SK-N-SH treated with all-trans-retinoic acid at 6 μM for 48 hours (cell line): ENCODE measurements at regions not wholly inside any gene's neighbourhood (a gene's known extent, or its start where the extent isn't known, plus 50 kb on each side); places are given as distances from the start of the nearest gene placed in this dataset.

ENCODE experiments used
- ATAC-seq: fragments of 200-7000 bp; cut with Tn5 transposase; 3 replicates; pipeline ENCODE4 v1.9.1; 2020; ENCODE audit warnings: mild to moderate bottlenecking, moderate library complexity
- ARNTL ChIP-seq: fragments of 450-650 bp; formaldehyde crosslinking; IDR thresholded peaks from 2 replicates; pipeline ENCODE4 v1.5.0; 2020; ENCODE audit warnings: low read depth, mild to moderate bottlenecking, moderate library complexity, borderline replicate concordance
- BACH2 ChIP-seq: fragments of 250-450 bp; sonication (Bioruptor Pico); IDR thresholded peaks from 2 replicates; pipeline ENCODE4 v1.9.0; 2021; ENCODE audit warnings: mild to moderate bottlenecking, borderline replicate concordance
- CSDC2 ChIP-seq: fragments of 250-450 bp; sonication (Bioruptor Pico); IDR thresholded peaks from 2 replicates; pipeline ENCODE4 v1.5.0; 2020; ENCODE audit warnings: mild to moderate bottlenecking, moderate library complexity
- ESRRG ChIP-seq: fragments of 250-450 bp; sonication (Bioruptor Pico); IDR thresholded peaks from 2 replicates; pipeline ENCODE4 v1.6.1; 2021; ENCODE audit warnings: mild to moderate bottlenecking
- GLIS3 ChIP-seq: fragments of 250-450 bp; sonication (Bioruptor Pico); IDR thresholded peaks from 2 replicates; pipeline ENCODE4 v1.5.0; 2020; ENCODE audit warnings: mild to moderate bottlenecking, moderate library complexity
- OSR1 ChIP-seq: fragments of 250-450 bp; sonication (Bioruptor Pico); IDR thresholded peaks from 2 replicates; pipeline ENCODE4 v1.8.0; 2022; ENCODE audit warnings: moderate library complexity, mild to moderate bottlenecking, inconsistent platforms
- PPARA ChIP-seq: fragments of 250-450 bp; sonication (Bioruptor Pico); IDR thresholded peaks from 2 replicates; pipeline ENCODE4 v1.5.0; 2020; ENCODE audit warnings: mild to moderate bottlenecking, borderline replicate concordance
- RARB ChIP-seq: fragments of 250-450 bp; sonication (Bioruptor Pico); IDR thresholded peaks from 2 replicates; pipeline ENCODE4 v1.8.0; 2021; ENCODE audit warnings: mild to moderate bottlenecking, moderate library complexity
- SNAI2 ChIP-seq: fragments of 250-450 bp; sonication (Bioruptor Pico); IDR thresholded peaks from 2 replicates; pipeline ENCODE4 v1.5.0; 2020; ENCODE audit warnings: mild to moderate bottlenecking, moderate library complexity
- TCF4 ChIP-seq: fragments of 250-450 bp; sonication (Bioruptor Pico); IDR thresholded peaks from 2 replicates; pipeline ENCODE4 v1.8.0; 2021; ENCODE audit warnings: mild to moderate bottlenecking, moderate library complexity, borderline replicate concordance
- TOX ChIP-seq: fragments of 250-450 bp; sonication (Bioruptor Pico); IDR thresholded peaks from 2 replicates; pipeline ENCODE4 v1.8.0; 2021; ENCODE audit warnings: mild to moderate bottlenecking, moderate library complexity, borderline replicate concordance
- ZC3H10 ChIP-seq: fragments of 250-450 bp; sonication (Bioruptor Pico); IDR thresholded peaks from 2 replicates; pipeline ENCODE4 v1.5.1; 2021; ENCODE audit warnings: mild to moderate bottlenecking, moderate library complexity
- ZFP3 ChIP-seq: fragments of 250-450 bp; sonication (Bioruptor Pico); IDR thresholded peaks from 2 replicates; pipeline ENCODE4 v1.5.0; 2020; ENCODE audit warnings: mild to moderate bottlenecking, moderate library complexity
- ZFP30 ChIP-seq: fragments of 450-650 bp; formaldehyde crosslinking; IDR thresholded peaks from 2 replicates; pipeline ENCODE4 v1.5.0; 2022; ENCODE audit warnings: mild to moderate bottlenecking, moderate library complexity
- ZNF565 ChIP-seq: fragments of 450-650 bp; formaldehyde crosslinking; conservative IDR thresholded peaks from 2 replicates; pipeline ENCODE4 v1.5.0; 2020; ENCODE audit warnings: low read depth, mild to moderate bottlenecking, moderate library complexity
- ZNF70 ChIP-seq: fragments of 450-650 bp; formaldehyde crosslinking; IDR thresholded peaks from 2 replicates; pipeline ENCODE4 v1.5.0; 2020; ENCODE audit warnings: mild to moderate bottlenecking, moderate library complexity
- ZNF8 ChIP-seq: fragments of 450-650 bp; formaldehyde crosslinking; IDR thresholded peaks from 2 replicates; pipeline ENCODE4 v1.5.0; 2020; ENCODE audit warnings: mild to moderate bottlenecking, moderate library complexity
- TF ChIP-seq, protein P1 (sequence below): fragments of 250-450 bp; sonication (Bioruptor Pico); IDR thresholded peaks from 2 replicates; pipeline ENCODE4 v1.5.1; 2021; ENCODE audit warnings: mild to moderate bottlenecking, moderate library complexity
- TF ChIP-seq, protein P2 (sequence below): fragments of 250-450 bp; sonication (Bioruptor Pico); IDR thresholded peaks from 2 replicates; pipeline ENCODE4 v1.8.0; 2021; ENCODE audit warnings: low read depth, mild to moderate bottlenecking, moderate library complexity, borderline replicate concordance
- TF ChIP-seq, protein P3 (sequence below): fragments of 250-450 bp; sonication (Bioruptor Pico); IDR thresholded peaks from 2 replicates; pipeline ENCODE4 v1.5.0; 2020; ENCODE audit warnings: mild to moderate bottlenecking, moderate library complexity
- TF ChIP-seq, protein P4 (sequence below): fragments of 250-450 bp; sonication (Bioruptor Pico); IDR thresholded peaks from 2 replicates; pipeline ENCODE4 v1.5.1; 2020; ENCODE audit warnings: low read depth, mild to moderate bottlenecking, moderate library complexity
- TF ChIP-seq, protein P5 (sequence below): fragments of 250-450 bp; sonication (Bioruptor Pico); IDR thresholded peaks from 2 replicates; pipeline ENCODE4 v1.8.0; 2020; ENCODE audit warnings: mild to moderate bottlenecking, moderate library complexity, borderline replicate concordance

DNA sequence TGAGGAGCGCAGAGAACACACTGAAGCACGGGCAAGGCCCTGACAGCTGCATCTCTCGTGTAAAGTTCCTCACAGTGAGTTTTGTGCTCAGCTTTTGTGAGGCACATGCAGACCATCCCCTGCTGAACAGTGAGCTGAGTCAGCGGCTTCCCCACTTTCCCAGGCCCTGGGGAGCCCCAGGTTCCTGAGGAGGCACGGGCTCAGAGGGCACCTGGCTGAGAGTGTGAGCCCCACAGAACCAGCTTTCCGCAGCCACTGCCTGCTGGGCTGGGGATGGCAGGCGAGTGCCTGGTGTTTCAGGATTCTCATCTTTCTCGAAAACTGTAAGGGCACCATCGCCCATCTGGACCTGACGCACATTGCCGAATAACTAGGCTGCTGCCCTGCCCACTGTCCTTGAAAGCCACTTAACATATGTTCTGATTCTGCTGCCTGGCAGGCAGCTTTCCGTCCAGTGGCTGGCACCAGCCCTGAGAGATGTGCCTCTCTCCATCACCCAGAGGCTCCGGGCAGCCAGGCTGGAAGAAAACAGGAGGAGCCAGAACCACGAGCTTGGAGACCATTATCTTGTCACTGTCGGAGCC lies 266.7 kb upstream of the FOXF1 start:
- no peak for TF ChIP-seq ZNF8 (CRISPR knock-in tag)
- no peak for TF ChIP-seq OSR1
- TF ChIP-seq CSDC2 (CRISPR knock-in tag) = no peak
- TF ChIP-seq, protein P1, sequence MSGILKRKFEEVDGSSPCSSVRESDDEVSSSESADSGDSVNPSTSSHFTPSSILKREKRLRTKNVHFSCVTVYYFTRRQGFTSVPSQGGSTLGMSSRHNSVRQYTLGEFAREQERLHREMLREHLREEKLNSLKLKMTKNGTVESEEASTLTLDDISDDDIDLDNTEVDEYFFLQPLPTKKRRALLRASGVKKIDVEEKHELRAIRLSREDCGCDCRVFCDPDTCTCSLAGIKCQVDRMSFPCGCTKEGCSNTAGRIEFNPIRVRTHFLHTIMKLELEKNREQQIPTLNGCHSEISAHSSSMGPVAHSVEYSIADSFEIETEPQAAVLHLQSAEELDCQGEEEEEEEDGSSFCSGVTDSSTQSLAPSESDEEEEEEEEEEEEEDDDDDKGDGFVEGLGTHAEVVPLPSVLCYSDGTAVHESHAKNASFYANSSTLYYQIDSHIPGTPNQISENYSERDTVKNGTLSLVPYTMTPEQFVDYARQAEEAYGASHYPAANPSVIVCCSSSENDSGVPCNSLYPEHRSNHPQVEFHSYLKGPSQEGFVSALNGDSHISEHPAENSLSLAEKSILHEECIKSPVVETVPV (CRISPR knock-in tag) = no peak
- no peak for TF ChIP-seq ZFP30 (CRISPR knock-in tag)
- no peak for TF ChIP-seq GLIS3 (CRISPR knock-in tag)
- TF ChIP-seq, protein P2, sequence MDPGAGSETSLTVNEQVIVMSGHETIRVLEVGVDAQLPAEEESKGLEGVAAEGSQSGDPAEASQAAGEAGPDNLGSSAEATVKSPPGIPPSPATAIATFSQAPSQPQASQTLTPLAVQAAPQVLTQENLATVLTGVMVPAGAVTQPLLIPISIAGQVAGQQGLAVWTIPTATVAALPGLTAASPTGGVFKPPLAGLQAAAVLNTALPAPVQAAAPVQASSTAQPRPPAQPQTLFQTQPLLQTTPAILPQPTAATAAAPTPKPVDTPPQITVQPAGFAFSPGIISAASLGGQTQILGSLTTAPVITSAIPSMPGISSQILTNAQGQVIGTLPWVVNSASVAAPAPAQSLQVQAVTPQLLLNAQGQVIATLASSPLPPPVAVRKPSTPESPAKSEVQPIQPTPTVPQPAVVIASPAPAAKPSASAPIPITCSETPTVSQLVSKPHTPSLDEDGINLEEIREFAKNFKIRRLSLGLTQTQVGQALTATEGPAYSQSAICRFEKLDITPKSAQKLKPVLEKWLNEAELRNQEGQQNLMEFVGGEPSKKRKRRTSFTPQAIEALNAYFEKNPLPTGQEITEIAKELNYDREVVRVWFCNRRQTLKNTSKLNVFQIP (CRISPR knock-in tag) = no peak
- TF ChIP-seq, protein P3, sequence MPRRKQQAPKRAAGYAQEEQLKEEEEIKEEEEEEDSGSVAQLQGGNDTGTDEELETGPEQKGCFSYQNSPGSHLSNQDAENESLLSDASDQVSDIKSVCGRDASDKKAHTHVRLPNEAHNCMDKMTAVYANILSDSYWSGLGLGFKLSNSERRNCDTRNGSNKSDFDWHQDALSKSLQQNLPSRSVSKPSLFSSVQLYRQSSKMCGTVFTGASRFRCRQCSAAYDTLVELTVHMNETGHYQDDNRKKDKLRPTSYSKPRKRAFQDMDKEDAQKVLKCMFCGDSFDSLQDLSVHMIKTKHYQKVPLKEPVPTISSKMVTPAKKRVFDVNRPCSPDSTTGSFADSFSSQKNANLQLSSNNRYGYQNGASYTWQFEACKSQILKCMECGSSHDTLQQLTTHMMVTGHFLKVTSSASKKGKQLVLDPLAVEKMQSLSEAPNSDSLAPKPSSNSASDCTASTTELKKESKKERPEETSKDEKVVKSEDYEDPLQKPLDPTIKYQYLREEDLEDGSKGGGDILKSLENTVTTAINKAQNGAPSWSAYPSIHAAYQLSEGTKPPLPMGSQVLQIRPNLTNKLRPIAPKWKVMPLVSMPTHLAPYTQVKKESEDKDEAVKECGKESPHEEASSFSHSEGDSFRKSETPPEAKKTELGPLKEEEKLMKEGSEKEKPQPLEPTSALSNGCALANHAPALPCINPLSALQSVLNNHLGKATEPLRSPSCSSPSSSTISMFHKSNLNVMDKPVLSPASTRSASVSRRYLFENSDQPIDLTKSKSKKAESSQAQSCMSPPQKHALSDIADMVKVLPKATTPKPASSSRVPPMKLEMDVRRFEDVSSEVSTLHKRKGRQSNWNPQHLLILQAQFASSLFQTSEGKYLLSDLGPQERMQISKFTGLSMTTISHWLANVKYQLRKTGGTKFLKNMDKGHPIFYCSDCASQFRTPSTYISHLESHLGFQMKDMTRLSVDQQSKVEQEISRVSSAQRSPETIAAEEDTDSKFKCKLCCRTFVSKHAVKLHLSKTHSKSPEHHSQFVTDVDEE = no peak
- no peak for TF ChIP-seq BACH2 (CRISPR knock-in tag)
- TF ChIP-seq SNAI2 (CRISPR knock-in tag) = no peak
- no peak for TF ChIP-seq ZNF70
- TF ChIP-seq, protein P4, sequence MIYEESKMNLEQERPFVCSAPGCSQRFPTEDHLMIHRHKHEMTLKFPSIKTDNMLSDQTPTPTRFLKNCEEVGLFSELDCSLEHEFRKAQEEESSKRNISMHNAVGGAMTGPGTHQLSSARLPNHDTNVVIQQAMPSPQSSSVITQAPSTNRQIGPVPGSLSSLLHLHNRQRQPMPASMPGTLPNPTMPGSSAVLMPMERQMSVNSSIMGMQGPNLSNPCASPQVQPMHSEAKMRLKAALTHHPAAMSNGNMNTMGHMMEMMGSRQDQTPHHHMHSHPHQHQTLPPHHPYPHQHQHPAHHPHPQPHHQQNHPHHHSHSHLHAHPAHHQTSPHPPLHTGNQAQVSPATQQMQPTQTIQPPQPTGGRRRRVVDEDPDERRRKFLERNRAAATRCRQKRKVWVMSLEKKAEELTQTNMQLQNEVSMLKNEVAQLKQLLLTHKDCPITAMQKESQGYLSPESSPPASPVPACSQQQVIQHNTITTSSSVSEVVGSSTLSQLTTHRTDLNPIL (CRISPR knock-in tag) = no peak
- no peak for TF ChIP-seq ESRRG
- no peak for TF ChIP-seq RARB (CRISPR knock-in tag)
- TF ChIP-seq TCF4 (CRISPR knock-in tag) = no peak
- TF ChIP-seq ZC3H10 = no peak
- TF ChIP-seq, protein P5, sequence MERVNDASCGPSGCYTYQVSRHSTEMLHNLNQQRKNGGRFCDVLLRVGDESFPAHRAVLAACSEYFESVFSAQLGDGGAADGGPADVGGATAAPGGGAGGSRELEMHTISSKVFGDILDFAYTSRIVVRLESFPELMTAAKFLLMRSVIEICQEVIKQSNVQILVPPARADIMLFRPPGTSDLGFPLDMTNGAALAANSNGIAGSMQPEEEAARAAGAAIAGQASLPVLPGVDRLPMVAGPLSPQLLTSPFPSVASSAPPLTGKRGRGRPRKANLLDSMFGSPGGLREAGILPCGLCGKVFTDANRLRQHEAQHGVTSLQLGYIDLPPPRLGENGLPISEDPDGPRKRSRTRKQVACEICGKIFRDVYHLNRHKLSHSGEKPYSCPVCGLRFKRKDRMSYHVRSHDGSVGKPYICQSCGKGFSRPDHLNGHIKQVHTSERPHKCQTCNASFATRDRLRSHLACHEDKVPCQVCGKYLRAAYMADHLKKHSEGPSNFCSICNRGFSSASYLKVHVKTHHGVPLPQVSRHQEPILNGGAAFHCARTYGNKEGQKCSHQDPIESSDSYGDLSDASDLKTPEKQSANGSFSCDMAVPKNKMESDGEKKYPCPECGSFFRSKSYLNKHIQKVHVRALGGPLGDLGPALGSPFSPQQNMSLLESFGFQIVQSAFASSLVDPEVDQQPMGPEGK (CRISPR knock-in tag) = no peak
- TF ChIP-seq ZFP3 (CRISPR knock-in tag) = no peak
- TF ChIP-seq PPARA (CRISPR knock-in tag) = no peak
- ATAC-seq = no peak

DNA sequence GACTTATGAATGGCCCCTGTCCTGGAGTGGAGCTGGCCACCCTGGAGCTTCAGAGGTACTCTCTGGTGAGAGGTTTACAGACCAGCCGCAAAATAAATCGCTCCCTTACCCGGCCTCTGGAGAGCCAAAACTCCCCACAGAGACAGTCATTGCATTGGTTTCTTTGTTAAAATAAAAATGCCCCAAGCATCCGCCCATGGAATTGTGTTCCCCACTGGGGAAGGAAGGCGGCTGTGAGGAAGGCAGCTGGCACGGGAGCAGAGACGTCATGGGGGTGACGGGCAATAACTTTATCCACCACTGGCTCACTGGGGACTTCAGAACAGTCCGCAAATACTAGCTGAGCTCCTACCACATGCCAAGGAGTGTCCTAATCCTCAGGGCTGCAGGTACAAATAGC lies 266.2 kb upstream of the FOXF1 start:
- no peak for ATAC-seq
- no peak for TF ChIP-seq ZFP3 (CRISPR knock-in tag)
- TF ChIP-seq ZNF565 = no peak
- no peak for TF ChIP-seq RARB (CRISPR knock-in tag)
- no peak for TF ChIP-seq TOX (CRISPR knock-in tag)
- no peak for TF ChIP-seq ARNTL (CRISPR knock-in tag)
- TF ChIP-seq, protein P2 (CRISPR knock-in tag) = no peak
- no peak for TF ChIP-seq SNAI2 (CRISPR knock-in tag)
- TF ChIP-seq, protein P5 (CRISPR knock-in tag) = no peak
- TF ChIP-seq, protein P1 (CRISPR knock-in tag) = no peak
- TF ChIP-seq, protein P4 (CRISPR knock-in tag) = no peak
- TF ChIP-seq PPARA (CRISPR knock-in tag) = no peak
- TF ChIP-seq ZC3H10 = no peak
- TF ChIP-seq ZNF70 = no peak
- no peak for TF ChIP-seq ESRRG
- no peak for TF ChIP-seq ZNF8 (CRISPR knock-in tag)
- TF ChIP-seq ZFP30 (CRISPR knock-in tag) = no peak
- no peak for TF ChIP-seq BACH2 (CRISPR knock-in tag)
- no peak for TF ChIP-seq CSDC2 (CRISPR knock-in tag)
